ENCODE measurements at regions not wholly inside any gene's neighbourhood (a gene's known extent, or its start where the extent isn't known, plus 50 kb on each side); places are given as distances from the start of the nearest gene placed in this dataset.

- ChIA-PET POLR2A (ENCODE audit: low non-redundant PET) (no interaction called here), CTCF (no interaction called here)
- Histone ChIP-seq H3K9me3 (ENCODE audit: low read depth, low read length, poor library complexity, severe bottlenecking) (no peaks in the 10 kb centered on the region), H3K27me3 (replicated peaks; ENCODE audit: insufficient read depth, low read depth, low read length, poor library complexity) (no peaks in the 10 kb centered on the region), H3K4me1 (ENCODE audit: insufficient read depth, low read length, poor library complexity, severe bottlenecking) (no peaks in the 10 kb centered on the region), H3K27ac (ENCODE audit: low read depth, low read length, poor library complexity, severe bottlenecking) (no peak overlapping the region), H3K4me3 (ENCODE audit: low read depth, low read length, poor library complexity, severe bottlenecking) (no peak overlapping the region), H3K36me3 (ENCODE audit: insufficient read depth, low read length, poor library complexity, severe bottlenecking) (no peaks in the 10 kb centered on the region)
- TF ChIP-seq EZH2 (IDR thresholded peaks at IDR 0.05; ENCODE audit: borderline replicate concordance, low read depth, low read length, poor library complexity, severe bottlenecking) = no peak
- TF ChIP-seq CTCF (conservative IDR thresholded peaks at IDR 0.05; ENCODE audit: low read depth, low read length) = no peak
- intact Hi-C loops (cut with micrococcal nuclease; ENCODE audit: unreplicated experiment) = no loop called here
- no peak for DNase-seq (ENCODE audit: low spot score)
- BruUV-seq (replicated peaks) = no TSS peak
Measured at GRCh38 chr14:37787879-37788494, 192.6 kb downstream of the TTC6 start.

GRCh38 chr14:37791384-37792036, 196.1 kb downstream of the TTC6 start:
- intact Hi-C loops (cut with micrococcal nuclease; ENCODE audit: unreplicated experiment) = no loop called here
- Histone ChIP-seq H3K4me3 (ENCODE audit: low read depth, low read length, poor library complexity, severe bottlenecking) (no peak overlapping the region), H3K27ac (ENCODE audit: low read depth, low read length, poor library complexity, severe bottlenecking) (no peak overlapping the region), H3K9me3 (ENCODE audit: low read depth, low read length, poor library complexity, severe bottlenecking) (no peaks in the 10 kb centered on the region), H3K4me1 (ENCODE audit: insufficient read depth, low read length, poor library complexity, severe bottlenecking) (no peaks in the 10 kb centered on the region), H3K36me3 (ENCODE audit: insufficient read depth, low read length, poor library complexity, severe bottlenecking) (no peaks in the 10 kb centered on the region), H3K27me3 (replicated peaks; ENCODE audit: insufficient read depth, low read depth, low read length, poor library complexity) (no peaks in the 10 kb centered on the region)
- TF ChIP-seq CTCF (conservative IDR thresholded peaks at IDR 0.05; ENCODE audit: low read depth, low read length) (no peak), EZH2 (IDR thresholded peaks at IDR 0.05; ENCODE audit: borderline replicate concordance, low read depth, low read length, poor library complexity, severe bottlenecking) (no peak)
- no peak for DNase-seq (ENCODE audit: low spot score)
- POLR2A ChIA-PET (ENCODE audit: low non-redundant PET) = no interaction called here
- no TSS peak for BruUV-seq (replicated peaks)
- CTCF ChIA-PET = no interaction called here

- CTCF ChIA-PET = no interaction called here
Measured at GRCh38 chr14:37792124-37792523, 196.7 kb downstream of the TTC6 start.

More at GRCh38 chr14:37792124-37792523, 196.7 kb downstream of the TTC6 start:
- DNase-seq (ENCODE audit: low spot score) = no peak
- no TSS peak for BruUV-seq (replicated peaks)
- H3K9me3 ChIP-seq (ENCODE audit: low read depth, low read length, poor library complexity, severe bottlenecking) = no peaks in the 10 kb centered on the region
- POLR2A ChIA-PET (ENCODE audit: low non-redundant PET) = no interaction called here
- TF ChIP-seq CTCF (conservative IDR thresholded peaks at IDR 0.05; ENCODE audit: low read depth, low read length) (no peak), EZH2 (IDR thresholded peaks at IDR 0.05; ENCODE audit: borderline replicate concordance, low read depth, low read length, poor library complexity, severe bottlenecking) (no peak)
- no peak overlapping the region for H3K27ac ChIP-seq (ENCODE audit: low read depth, low read length, poor library complexity, severe bottlenecking)
- no peaks in the 10 kb centered on the region for H3K4me1 ChIP-seq (ENCODE audit: insufficient read depth, low read length, poor library complexity, severe bottlenecking)
- no peaks in the 10 kb centered on the region for H3K27me3 ChIP-seq (replicated peaks; ENCODE audit: insufficient read depth, low read depth, low read length, poor library complexity)
- no peaks in the 10 kb centered on the region for H3K36me3 ChIP-seq (ENCODE audit: insufficient read depth, low read length, poor library complexity, severe bottlenecking)
- H3K4me3 ChIP-seq (ENCODE audit: low read depth, low read length, poor library complexity, severe bottlenecking) = no peak overlapping the region
- intact Hi-C loops (cut with micrococcal nuclease; ENCODE audit: unreplicated experiment) = no loop called here
